Psoas muscle (tissue), 7 donors: ENCODE measurements at regions not wholly inside any gene's neighbourhood (a gene's known extent, or its start where the extent isn't known, plus 50 kb on each side); places are given as distances from the start of the nearest gene placed in this dataset.

Source experiments
- ATAC-seq, 4 donors: fragments of 200-7000 bp; cut with Tn5 transposase; one replicate each; pipeline ENCODE4 v1.9.1; 2020; ENCODE audit warnings: moderate library complexity in 3 of 4, mild to moderate bottlenecking in 2 of 4
- DNase-seq, 2 donors: peaks; one replicate each; pipeline ENCODE4 v3.0.0-alpha.2; 2020
- H3K27ac ChIP-seq: fragments of 200-600 bp; one replicate; pipeline ENCODE4 v1.8.0; 2022
- H3K27me3 ChIP-seq, 3 donors: fragments of 200-600 bp in 1 of 3; one replicate each; pipeline versions ENCODE4 v1.6.1 to v1.8.0; 2013 to 2022; ENCODE audit warnings: low read length in 2 of 3, mild to moderate bottlenecking in 2 of 3, moderate library complexity in 1 of 3; ENCODE audit not compliant: insufficient read depth in 3 of 3
- H3K36me3 ChIP-seq, 2 donors: fragments of 200-600 bp in 1 of 2; one replicate each; pipeline versions ENCODE4 v1.6.1 to v1.8.0; 2013 to 2022; ENCODE audit warnings: low read depth in 1 of 2, mild to moderate bottlenecking in 1 of 2, moderate library complexity in 1 of 2; ENCODE audit not compliant: insufficient read depth in 1 of 2
- H3K4me1 ChIP-seq: fragments of 200-600 bp; one replicate; pipeline ENCODE4 v1.8.0; 2022
- H3K4me3 ChIP-seq: fragments of 200-600 bp; one replicate; pipeline ENCODE4 v1.8.0; 2022; ENCODE audit warnings: mild to moderate bottlenecking
- H3K9me3 ChIP-seq: fragments of 200-600 bp; one replicate; pipeline ENCODE4 v1.8.0; 2022
- CTCF ChIP-seq: fragments of 200-600 bp; IDR thresholded peaks from one replicate; pipeline ENCODE4 v1.8.0; 2022; ENCODE audit warnings: antibody characterized with exemption
- WGBS, 3 donors: extraction: QIAGEN DNeasy Blood & Tissue Kit; methylation state at CpG; one replicate each; pipeline versions ENCODE4 v1.1.6 to v1.1.7; 2013; 5-methylcytosine and 5-hydroxymethylcytosine counted together
- intact Hi-C, 2 donors: fragments of 100-400 bp; cut with DNase I; formaldehyde crosslinking; loops; one replicate each; pipeline versions ENCODE4 v1.11.0 to v1.14.2; 2022
- donor health status: healthy with polysubstance abuse.
- donor health status: DM: no; HTN: no; CAD: no; lungs with moderate emphysema.
- donor health status: Bipolar disorder and iron deficiency.
- donor health status: healthy.
- donor health status: DM: yes; HTN: yes; CAD: no.
- donor health status: DM: no; HTN: no; CAD: no.
- donor health status: DM: yes; HTN: yes; CAD: no.

- DNase-seq (no peak), ATAC-seq (no peak)
- Histone ChIP-seq H3K4me1 (no peaks in the 10 kb centered on the region), H3K4me3 (no peak overlapping the region), H3K36me3 (no peaks in the 10 kb centered on the region), H3K27ac (no peak overlapping the region), H3K27me3 (no peaks in the 10 kb centered on the region), H3K9me3 (peaks cover 4% of the 10 kb centered on the region)
- intact Hi-C loops = no loop called here
- WGBS, 3 donors = 70 to 80% (median 70%) methylated on average over 5 of the region's 5 CpGs
- TF ChIP-seq CTCF = no peak
Observed at GRCh38 chr15:93196135-93196670, 107.2 kb upstream of the RGMA start.

GRCh38 chr15:93195109-93195508 is 106.1 kb upstream of the RGMA start:
- 47 to 69% (median 67%) methylated on average over 3 of the region's 3 CpGs for WGBS, 3 donors
- H3K9me3 ChIP-seq = peaks cover 4% of the 10 kb centered on the region
- ATAC-seq = no peak
- no peaks in the 10 kb centered on the region for H3K4me1 ChIP-seq
- TF ChIP-seq CTCF = no peak
- H3K27me3 ChIP-seq = no peaks in the 10 kb centered on the region
- intact Hi-C loops = no loop called here
- DNase-seq = no peak
- no peaks in the 10 kb centered on the region for H3K36me3 ChIP-seq
- no peak overlapping the region for H3K4me3 ChIP-seq
- H3K27ac ChIP-seq = no peak overlapping the region

GRCh38 chr15:93190238-93190637 is 101.2 kb upstream of the RGMA start:
- ATAC-seq (no peak), DNase-seq (no peak)
- Histone ChIP-seq H3K27ac (no peak overlapping the region), H3K9me3 (no peaks in the 10 kb centered on the region), H3K4me3 (no peak overlapping the region), H3K36me3 (no peaks in the 10 kb centered on the region), H3K4me1 (no peaks in the 10 kb centered on the region), H3K27me3 (no peaks in the 10 kb centered on the region)
- 90 to 92% (median 91%) methylated on average over 8 of the region's 8 CpGs for WGBS, 3 donors
- intact Hi-C loops = no loop called here
- no peak for TF ChIP-seq CTCF

GRCh38 chr15:93189561-93189960 is 100.5 kb upstream of the RGMA start:
- ATAC-seq (peak in 1 of 4 donors; percentile 47), DNase-seq (no peak)
- no peak for TF ChIP-seq CTCF
- Histone ChIP-seq H3K9me3 (no peaks in the 10 kb centered on the region), H3K4me3 (no peak overlapping the region), H3K4me1 (no peaks in the 10 kb centered on the region), H3K27me3 (no peaks in the 10 kb centered on the region), H3K36me3 (no peaks in the 10 kb centered on the region), H3K27ac (no peak overlapping the region)
- intact Hi-C loops = no loop called here
- WGBS, 3 donors = 43 to 50% (median 44%) methylated on average over 9 of the region's 9 CpGs

- Histone ChIP-seq H3K36me3 (no peaks in the 10 kb centered on the region), H3K9me3 (no peaks in the 10 kb centered on the region), H3K27me3 (no peaks in the 10 kb centered on the region), H3K4me3 (no peak overlapping the region), H3K4me1 (no peaks in the 10 kb centered on the region), H3K27ac (no peak overlapping the region)
- WGBS, 3 donors = 85 to 96% (median 93%) methylated on average over 3 of the region's 3 CpGs
- no peak for DNase-seq
- TF ChIP-seq CTCF = no peak
- no peak for ATAC-seq
- intact Hi-C loops = no loop called here
Observed at GRCh38 chr15:93188236-93188635, 99.2 kb upstream of the RGMA start.
